GM19452 (cell line): ENCODE measurements at regions not wholly inside any gene's neighbourhood (a gene's known extent, or its start where the extent isn't known, plus 50 kb on each side); places are given as distances from the start of the nearest gene placed in this dataset.
"Not testable (repeated sequence)": the region's sequence is repeated elsewhere in the genome, so short reads cannot be mapped to it uniquely, and the experiment has no call there.

Source experiments
- ATAC-seq: cut with Tn5 transposase; IDR thresholded peaks from one replicate; pipeline ENCODE4 v1.9.1; 2021; ENCODE audit not compliant: unreplicated experiment

DNA sequence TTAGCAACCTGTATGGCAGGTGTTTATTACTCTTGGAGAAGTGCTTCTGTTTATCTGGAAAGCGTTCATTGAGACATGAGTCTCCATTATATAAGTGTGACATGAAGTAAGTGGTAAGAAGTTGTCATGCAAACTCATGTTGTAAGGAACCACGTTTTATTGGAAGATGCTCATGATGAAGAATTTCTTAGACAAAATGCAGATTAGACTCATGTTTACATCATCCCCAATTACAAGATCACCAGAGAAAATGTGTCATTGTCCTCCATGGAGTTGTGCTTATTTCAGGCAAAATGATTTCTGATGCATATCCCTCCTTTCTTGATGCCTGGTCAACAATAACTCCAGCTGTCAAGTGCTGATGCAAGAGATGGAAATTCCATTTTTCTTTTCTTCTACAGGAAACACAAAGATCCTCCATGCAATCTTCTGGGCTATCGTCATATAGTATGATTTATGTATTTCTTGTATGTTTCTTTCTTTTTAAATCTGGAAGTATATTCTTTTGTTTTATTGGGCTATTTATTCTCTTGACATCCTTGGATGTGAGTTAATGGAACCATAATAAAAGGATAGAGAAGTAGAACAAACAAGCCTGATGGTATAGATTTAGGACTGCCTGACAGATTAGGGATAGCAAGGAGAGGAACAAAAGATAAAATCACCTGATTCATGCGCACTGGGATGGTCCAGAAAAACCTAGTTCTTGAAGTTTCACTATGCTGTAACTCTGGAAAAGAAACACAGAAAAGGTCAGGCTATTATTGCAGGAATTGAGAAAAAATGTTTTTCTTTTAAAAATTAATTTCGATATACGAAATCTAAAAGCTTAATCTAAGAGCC lies 50.7 kb upstream of the DIAPH3 start:
- ATAC-seq = no peak

DNA sequence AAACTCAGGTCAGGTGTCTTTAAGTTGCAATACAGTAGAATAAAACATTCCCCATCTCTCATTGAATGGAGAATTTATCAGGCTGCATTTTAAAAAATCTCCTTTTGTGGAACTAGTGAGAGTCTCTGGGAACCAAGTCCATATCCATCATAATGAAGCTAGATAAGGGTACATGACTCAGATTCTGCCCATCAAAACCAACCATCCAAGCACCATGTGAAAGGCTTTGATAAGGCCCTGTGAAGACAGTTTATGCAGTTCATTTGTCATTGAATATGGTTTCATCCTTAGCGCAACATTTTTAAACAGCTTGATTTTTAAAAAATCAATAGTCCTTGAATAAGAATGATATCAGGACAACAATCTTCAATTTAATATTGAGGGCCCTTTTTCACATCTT lies 56.3 kb upstream of the DIAPH3 start:
- ATAC-seq = no peak

- no peak for ATAC-seq
Measured at GRCh38 chr13:60221581-60221980, 57.9 kb upstream of the DIAPH3 start.

DNA sequence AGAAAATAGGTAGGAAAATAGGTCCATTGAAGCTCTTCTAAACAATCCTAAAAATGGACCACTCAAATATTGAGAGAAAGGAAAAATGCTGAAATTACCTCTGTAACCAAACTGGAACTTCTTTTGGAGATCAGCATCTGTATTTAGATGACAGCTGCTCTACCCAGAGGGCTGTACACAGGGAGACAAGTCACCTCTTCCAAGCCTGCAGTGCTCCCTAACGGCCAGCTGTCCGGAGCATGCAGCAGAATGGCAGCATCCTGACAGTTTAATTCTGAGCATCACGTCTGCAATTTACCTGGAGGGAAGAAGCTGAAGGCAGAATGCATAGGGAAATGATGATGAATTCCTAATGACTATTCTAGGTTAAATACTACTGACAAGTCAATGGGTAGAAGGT lies 62.8 kb upstream of the DIAPH3 start:
- no peak for ATAC-seq

DNA sequence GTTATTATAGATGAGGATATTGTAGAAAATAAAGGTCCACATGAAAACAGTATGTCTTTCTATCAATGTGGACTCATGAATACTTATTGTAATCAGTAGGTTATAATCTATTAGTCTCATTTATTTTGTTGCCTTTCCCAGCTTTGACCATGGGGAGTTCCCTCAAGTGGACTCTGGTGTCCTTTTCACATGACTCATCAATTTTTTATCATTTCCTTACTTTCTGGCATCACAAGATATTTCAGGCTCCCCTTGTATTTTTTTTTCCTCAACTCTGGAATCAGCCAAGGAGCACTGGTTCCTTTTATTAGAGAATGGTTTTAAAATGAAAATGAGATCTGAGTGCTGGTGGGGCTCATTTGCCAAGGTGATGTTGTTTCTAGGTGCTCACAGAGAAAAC lies 63.4 kb upstream of the DIAPH3 start:
- no peak for ATAC-seq

DNA sequence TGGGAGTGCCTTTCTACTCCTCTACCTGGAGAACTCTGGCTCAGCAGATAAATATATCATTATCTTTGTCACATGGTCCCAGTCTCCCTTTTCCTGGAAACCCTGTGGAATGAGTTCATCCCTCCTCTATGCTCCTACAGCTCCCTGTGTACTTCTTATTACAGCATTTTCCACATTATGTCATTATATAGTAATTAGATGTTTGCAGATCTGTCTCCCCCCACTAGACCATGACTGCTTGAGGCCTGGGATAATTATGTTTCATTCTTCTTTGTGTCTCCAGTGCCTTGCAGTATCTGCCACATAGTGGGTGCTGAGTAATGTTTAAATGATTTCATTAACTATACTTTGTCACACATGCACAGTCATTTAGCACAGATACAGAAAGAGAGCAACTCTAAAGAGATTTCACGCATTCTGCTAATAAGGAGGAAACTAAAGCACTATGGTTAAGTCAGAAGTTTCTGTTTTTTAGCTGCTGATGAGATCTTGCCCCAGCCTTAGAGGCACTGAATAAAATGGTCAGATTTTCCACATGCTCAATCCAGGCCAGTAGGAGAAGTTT lies 66.1 kb upstream of the DIAPH3 start:
- no peak for ATAC-seq

- ATAC-seq = peak; percentile 65
Measured at GRCh38 chr13:60230593-60230992, 66.9 kb upstream of the DIAPH3 start.

GRCh38 chr13:60242043-60242595 lies 78.4 kb upstream of the DIAPH3 start:
- no peak for ATAC-seq

DNA sequence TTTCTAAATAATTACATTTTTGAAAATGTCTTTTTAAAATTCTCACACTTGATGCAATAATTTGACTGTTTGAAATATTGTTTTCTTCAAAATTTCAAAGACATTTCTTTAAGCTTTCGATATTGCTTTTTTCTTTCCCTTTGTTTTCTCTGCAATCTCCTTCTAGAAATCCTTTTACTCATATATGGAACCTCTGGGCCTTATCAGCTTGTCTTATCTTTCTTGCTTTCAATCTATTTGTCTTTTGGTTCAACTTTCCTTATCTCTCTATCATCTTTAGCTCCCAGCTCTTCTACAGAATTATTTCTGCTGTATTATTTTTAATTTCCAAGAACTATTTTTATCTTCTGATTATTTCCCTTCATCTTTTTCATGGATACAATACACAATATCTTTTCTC lies 80.7 kb upstream of the DIAPH3 start:
- no peak for ATAC-seq

DNA sequence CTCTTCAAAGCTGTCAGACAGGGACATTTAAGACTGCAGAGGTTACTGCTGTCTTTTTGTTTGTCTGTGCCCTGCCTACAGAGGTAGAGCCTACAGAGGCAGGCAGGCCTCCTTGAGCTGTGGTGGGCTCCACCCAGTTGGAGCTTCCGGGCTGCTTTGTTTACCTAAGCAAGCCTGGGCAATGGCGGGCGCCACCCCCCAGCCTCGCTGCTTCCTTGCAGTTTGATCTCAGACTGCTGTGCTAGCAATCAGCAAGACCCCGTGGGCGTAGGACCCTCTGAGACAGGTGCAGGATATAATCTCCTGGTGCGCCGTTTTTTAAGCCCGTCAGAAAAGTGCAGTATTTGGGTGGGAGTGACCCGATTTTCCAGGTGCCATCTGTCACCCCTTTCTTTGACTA lies 87.7 kb upstream of the DIAPH3 start:
- not testable (repeated sequence) for ATAC-seq

DNA sequence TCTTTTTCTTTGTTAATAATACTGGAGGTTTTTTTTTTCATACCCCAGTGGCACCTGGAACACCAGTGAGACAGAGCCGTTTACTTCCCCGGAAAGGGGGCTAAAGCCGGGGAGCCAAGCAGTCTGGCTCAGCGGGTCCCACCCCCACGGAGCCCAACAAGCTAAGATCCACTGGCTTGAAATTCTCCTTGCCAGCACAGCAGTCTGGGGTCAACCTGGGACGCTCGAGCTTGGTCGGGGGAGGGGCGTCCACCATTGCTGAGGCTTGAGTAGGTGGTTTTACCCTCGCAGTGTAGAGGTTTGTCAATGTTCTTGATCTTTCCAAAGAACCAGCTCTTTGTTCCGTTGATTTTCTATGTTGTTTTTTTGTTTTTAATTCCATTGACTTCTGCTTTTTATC lies 94.6 kb upstream of the DIAPH3 start:
- no peak for ATAC-seq

- no peak for ATAC-seq
Measured at GRCh38 chr13:60260440-60260839, 96.7 kb upstream of the DIAPH3 start.

- no peak for ATAC-seq
Measured at GRCh38 chr13:60261432-60262351, 98.0 kb upstream of the DIAPH3 start.

GRCh38 chr13:60265566-60265965 lies 101.8 kb upstream of the DIAPH3 start:
- ATAC-seq = no peak

DNA sequence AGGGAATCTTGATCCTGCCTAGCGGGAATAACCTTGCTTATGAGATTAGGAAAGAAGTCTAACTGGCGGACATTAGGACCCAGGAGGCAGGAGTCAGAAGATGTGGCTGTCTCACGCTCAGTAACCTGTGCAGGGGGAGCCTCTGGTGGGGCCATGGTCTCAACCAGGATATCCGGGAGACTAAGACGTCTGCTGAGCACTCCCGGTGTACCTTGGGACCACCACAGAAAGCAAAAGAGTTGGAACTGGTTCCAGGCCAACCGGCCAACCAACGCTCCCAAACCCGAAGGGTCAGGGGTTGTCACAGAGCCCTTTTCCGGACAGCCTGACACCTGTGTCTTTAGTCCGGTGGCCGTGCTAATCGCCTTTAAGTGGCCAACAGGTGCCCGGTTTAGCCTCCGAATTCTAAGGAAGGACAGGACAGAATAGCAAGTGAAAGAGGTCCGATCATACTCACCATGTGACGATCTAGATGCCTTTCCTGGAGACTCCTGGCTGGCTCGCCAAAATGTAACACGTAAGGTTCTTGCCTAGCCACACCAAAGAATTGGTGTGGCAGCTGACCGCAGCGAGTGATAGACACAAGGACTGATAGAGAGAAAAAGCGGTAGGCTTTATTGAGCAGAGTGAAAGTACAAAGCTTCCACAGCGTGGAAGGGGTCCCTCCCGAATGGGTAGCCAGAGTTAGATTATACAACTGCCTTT lies 103.9 kb upstream of the DIAPH3 start:
- peak; percentile 68 for ATAC-seq

DNA sequence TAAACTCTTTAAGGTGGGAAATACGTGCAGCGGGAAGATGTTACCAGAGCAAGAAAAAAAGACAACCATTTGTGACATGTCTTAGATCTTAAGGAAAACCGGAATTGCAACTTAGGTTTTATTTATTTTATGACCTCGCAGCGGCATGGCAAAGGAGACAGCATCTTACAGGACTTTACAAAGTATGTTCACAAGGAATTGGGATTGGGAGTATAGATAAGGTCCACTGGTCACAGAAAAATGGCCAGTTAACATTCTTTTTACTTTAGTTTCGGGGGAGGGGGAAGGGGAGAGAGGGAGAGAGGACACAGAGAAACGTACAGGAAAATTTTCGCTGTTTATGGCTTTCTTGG lies 104.5 kb upstream of the DIAPH3 start:
- peak; percentile 11 for ATAC-seq

GRCh38 chr13:60273971-60274527 lies 110.3 kb upstream of the DIAPH3 start:
- no peak for ATAC-seq

DNA sequence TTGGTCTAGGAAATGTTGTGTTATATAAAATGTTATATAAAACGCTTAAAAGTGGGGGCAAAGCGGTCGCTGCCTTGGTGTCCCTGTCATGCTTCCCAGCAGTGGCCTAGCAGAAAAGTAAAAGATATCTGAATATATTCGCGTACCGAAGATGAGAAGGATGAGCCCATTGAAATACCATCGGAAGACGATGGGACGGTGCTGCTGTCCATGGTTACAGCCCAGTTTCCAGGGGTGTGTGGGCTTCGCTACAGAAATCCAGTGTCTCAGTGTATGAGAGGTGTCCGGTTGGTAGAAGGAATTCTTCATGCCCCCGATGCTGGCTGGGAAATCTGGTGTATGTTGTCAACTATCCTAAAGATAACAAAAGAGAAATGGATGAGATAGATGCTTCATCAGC lies 110.9 kb upstream of the DIAPH3 start:
- no peak for ATAC-seq

GRCh38 chr13:60275208-60275607 lies 111.5 kb upstream of the DIAPH3 start:
- no peak for ATAC-seq

- ATAC-seq = not testable (repeated sequence)
Measured at GRCh38 chr13:60280524-60280923, 116.5 kb upstream of the TDRD3 start.

GRCh38 chr13:60282186-60282585 lies 114.8 kb upstream of the TDRD3 start:
- no peak for ATAC-seq
